BE2C (cell line): ENCODE measurements at regions not wholly inside any gene's neighbourhood (a gene's known extent, or its start where the extent isn't known, plus 50 kb on each side); places are given as distances from the start of the nearest gene placed in this dataset.

Source experiments
- DNase-seq: peaks from one replicate; pipeline ENCODE4 v3.0.0-alpha.2; 2020
- H3K27me3 ChIP-seq: fragments of 250-450 bp; sonication (Bioruptor Pico); 2 replicates; pipeline ENCODE4 v1.5.1; 2020; ENCODE audit warnings: mild to moderate bottlenecking
- H3K36me3 ChIP-seq: fragments of 250-450 bp; sonication (Bioruptor Pico); 2 replicates; pipeline ENCODE4 v1.5.1; 2020; ENCODE audit warnings: mild to moderate bottlenecking
- H3K4me1 ChIP-seq: fragments of 250-450 bp; sonication (Bioruptor Pico); 2 replicates; pipeline ENCODE4 v1.5.1; 2020
- H3K4me3 ChIP-seq: 2 replicates; pipeline ENCODE4 v1.5.1; 2011; ENCODE audit warnings: low read depth, low read length
- H3K9me3 ChIP-seq: fragments of 250-450 bp; sonication (Bioruptor Pico); 2 replicates; pipeline ENCODE4 v1.5.1; 2020
- TF ChIP-seq, protein P1 (sequence below): IDR thresholded peaks from 2 replicates; pipeline ENCODE4 v1.5.1; 2012; ENCODE audit warnings: mild to moderate bottlenecking, low read depth, low read length

DNA sequence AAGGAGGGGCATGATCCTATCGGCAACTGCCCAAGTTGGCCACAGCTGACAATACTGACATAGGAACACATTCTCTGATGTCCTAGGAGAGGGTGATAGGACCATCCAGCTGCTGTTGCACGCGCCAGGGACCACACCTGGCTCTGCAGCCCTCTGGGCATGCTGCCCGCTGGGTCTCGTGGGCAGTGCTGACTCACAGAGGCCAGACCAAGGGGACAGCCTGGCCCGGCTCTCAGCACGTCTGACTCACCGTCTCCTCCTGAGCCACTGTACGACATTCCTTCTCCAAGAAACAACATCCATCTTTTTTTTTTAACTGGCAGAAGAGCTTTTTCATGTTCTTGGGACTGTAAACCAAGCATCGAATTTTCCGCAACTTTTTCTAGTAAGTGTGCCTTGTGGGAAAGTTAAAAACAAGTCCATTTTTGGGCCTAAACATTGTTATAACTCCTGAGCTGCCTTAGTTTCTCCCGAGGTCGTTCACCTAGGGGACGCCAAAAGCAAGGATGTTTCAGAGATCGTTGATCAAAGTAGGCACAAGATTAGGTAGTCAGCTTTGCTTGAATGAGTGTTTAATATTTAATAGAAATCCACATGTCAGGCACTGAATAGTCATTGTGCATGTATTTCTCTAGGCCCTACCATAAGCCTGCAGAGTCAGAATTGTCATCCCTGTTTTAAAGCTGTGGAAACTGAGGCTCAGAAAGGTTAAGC, 100.3 kb downstream of the TTC32 start:
- Histone ChIP-seq H3K4me3 (no peak overlapping the region), H3K27me3 (no peaks in the 10 kb centered on the region), H3K4me1 (no peaks in the 10 kb centered on the region), H3K36me3 (no peaks in the 10 kb centered on the region), H3K9me3 (no peaks in the 10 kb centered on the region)
- TF ChIP-seq, protein P1, sequence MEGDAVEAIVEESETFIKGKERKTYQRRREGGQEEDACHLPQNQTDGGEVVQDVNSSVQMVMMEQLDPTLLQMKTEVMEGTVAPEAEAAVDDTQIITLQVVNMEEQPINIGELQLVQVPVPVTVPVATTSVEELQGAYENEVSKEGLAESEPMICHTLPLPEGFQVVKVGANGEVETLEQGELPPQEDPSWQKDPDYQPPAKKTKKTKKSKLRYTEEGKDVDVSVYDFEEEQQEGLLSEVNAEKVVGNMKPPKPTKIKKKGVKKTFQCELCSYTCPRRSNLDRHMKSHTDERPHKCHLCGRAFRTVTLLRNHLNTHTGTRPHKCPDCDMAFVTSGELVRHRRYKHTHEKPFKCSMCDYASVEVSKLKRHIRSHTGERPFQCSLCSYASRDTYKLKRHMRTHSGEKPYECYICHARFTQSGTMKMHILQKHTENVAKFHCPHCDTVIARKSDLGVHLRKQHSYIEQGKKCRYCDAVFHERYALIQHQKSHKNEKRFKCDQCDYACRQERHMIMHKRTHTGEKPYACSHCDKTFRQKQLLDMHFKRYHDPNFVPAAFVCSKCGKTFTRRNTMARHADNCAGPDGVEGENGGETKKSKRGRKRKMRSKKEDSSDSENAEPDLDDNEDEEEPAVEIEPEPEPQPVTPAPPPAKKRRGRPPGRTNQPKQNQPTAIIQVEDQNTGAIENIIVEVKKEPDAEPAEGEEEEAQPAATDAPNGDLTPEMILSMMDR: no peak
- DNase-seq: peak; percentile 36

DNA sequence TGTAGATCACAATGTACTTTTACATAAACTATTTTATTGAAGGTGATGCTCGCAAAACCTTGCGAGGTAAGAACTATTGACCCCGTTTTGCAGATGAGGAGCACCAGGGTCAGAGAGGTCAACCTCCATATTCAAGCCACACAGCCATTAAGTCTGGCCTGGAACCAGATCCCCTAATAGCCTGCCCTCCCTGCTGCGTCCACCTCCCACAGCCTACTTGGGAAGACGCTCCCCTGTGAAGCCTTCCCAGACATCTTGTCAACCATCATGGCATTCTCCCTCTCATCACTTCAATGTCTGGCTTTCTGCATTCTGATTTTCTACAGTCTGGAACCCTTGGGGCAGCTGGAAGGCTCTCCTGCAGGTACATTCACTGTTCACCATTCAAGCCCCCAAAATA, 101.0 kb downstream of the TTC32 start:
- H3K4me1 ChIP-seq: no peaks in the 10 kb centered on the region
- H3K36me3 ChIP-seq: no peaks in the 10 kb centered on the region

DNA sequence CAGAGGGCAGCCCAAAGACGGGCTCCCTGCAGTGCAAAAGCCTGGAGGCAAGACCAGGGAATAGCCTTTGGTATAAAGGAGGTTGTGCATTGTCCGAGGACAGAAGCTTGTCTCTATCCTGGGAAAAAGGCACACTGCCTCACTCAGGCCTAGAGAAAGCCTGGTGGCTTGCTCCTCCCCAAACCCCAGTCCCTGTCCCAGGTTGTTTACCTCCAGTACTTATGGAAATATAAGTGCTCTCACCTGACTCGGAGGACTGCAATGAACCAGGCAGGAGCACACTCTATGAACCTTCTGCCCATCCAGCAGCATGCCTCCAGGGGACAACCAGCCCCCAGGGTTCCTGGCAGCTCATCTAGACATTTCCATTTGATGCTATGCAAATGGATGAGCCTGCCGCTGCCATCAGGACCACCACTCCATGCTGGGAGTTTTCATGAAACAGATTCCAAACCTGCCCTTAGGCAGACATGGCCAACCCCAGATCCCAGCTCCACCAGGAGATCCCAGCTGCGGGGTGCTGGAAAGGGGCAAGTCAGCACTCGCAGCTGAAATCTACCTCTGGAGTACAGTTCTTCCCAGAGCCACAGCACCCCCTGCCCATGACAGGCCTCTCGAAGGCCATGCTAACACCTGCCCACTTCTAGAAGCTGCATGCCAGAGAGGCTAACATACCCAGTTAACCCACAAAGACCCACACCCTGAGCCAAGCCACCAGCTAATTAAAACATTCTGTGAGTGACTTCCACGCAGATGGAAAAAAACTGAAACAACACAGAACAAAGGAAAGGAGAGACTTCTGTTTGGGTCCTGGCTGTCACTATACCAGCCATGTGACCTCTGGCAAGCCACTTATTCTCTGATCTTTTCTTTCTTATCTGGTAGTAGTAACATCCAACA, 101.7 kb downstream of the TTC32 start:
- TF ChIP-seq, protein P1: no peak

More for the DNA sequence above, 101.0 kb downstream of the TTC32 start:
- H3K4me3 ChIP-seq: no peak overlapping the region
- H3K27me3 ChIP-seq: no peaks in the 10 kb centered on the region; the same call in 1 of the 2 replicates
- TF ChIP-seq, protein P1: no peak
- DNase-seq: no peak
- no peaks in the 10 kb centered on the region for H3K9me3 ChIP-seq

DNA sequence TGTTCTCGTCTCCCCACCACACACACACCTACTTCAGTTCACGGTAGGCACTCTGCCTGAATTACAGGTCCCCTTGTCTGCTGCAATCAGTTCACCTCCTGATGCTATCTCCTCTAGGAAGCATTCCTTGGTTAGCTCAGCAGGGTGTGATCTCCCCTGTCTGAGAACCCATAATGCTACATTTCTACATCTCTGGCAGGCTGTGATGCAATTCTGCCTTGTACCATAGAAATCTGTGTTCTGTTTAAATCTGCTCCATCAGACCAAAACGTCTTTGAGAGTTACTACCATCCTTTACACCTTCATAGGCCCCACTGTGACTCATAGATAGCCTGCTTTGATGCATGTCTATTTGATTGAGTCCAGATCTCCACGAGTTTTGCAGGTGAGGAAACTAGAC, 103.9 kb downstream of the TTC32 start:
- Histone ChIP-seq H3K9me3 (no peaks in the 10 kb centered on the region), H3K4me3 (no peak overlapping the region), H3K4me1 (no peaks in the 10 kb centered on the region), H3K27me3 (no peaks in the 10 kb centered on the region; the same call in 1 of the 2 replicates), H3K36me3 (no peaks in the 10 kb centered on the region)
- no peak for DNase-seq
- TF ChIP-seq, protein P1: no peak

More for the DNA sequence above, 101.7 kb downstream of the TTC32 start:
- no peaks in the 10 kb centered on the region; the same call in 1 of the 2 replicates for H3K27me3 ChIP-seq
- DNase-seq: no peak
- H3K4me3 ChIP-seq: no peak overlapping the region
- H3K4me1 ChIP-seq: no peaks in the 10 kb centered on the region
- no peaks in the 10 kb centered on the region for H3K36me3 ChIP-seq
- no peaks in the 10 kb centered on the region for H3K9me3 ChIP-seq

DNA sequence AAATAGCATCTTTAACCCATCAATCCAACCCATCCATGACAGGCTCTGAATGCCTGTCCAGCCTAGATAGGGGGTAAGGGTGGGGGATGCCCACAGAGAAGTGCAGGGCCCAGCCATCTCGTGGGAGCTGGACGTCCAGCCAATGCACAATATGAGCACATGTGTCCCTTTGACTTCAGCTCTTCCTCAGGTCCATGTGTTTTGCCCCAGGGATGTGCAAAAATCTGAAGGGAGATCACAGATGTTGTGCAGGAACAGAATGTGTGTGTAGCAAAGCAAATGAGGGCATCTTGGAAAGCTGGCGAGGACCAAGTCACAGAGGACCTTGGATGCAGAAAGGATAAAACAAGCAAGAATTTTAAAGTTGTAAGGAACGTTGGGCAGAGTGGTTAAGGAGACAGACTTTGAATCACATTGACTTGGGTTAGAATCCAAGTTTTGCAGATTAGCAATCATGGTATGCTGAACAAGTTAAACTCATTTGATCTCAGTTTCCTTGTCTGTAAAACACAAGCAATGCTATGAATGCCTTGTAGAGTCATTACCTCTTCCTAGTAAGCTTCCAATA, 104.5 kb downstream of the TTC32 start:
- H3K27me3 ChIP-seq: no peaks in the 10 kb centered on the region; the same call in 1 of the 2 replicates
- no peaks in the 10 kb centered on the region for H3K9me3 ChIP-seq
- no peak overlapping the region for H3K4me3 ChIP-seq
- no peaks in the 10 kb centered on the region for H3K4me1 ChIP-seq
- TF ChIP-seq, protein P1: no peak
- no peaks in the 10 kb centered on the region for H3K36me3 ChIP-seq
- no peak for DNase-seq
